Nephron (organoid): ENCODE measurements at regions not wholly inside any gene's neighbourhood (a gene's known extent, or its start where the extent isn't known, plus 50 kb on each side); places are given as distances from the start of the nearest gene placed in this dataset.

Experiments used
- H3K27ac Mint-ChIP-seq, 3 experiments: 2 replicates each; pipeline ENCODE4 v1.8.0; 2020; ENCODE audit warnings: mixed read lengths in 3 of 3, mild to moderate bottlenecking in 2 of 3, moderate library complexity in 1 of 3
- H3K27me3 Mint-ChIP-seq: 2 replicates; pipeline ENCODE4 v1.8.0; 2021; ENCODE audit warnings: low read depth, mild to moderate bottlenecking, moderate library complexity, mixed read lengths
- H3K36me3 Mint-ChIP-seq: 2 replicates; pipeline ENCODE4 v1.8.0; 2020; ENCODE audit warnings: low read depth, mixed read lengths
- H3K4me1 Mint-ChIP-seq: 2 replicates; pipeline ENCODE4 v1.8.0; 2020; ENCODE audit warnings: mixed read lengths
- H3K4me3 Mint-ChIP-seq, 3 experiments: 2 replicates each; pipeline ENCODE4 v1.8.0; 2020; ENCODE audit warnings: mild to moderate bottlenecking in 3 of 3, mixed read lengths in 3 of 3, moderate library complexity in 2 of 3
- H3K9me3 Mint-ChIP-seq: 2 replicates; pipeline ENCODE4 v1.8.0; 2020; ENCODE audit warnings: mixed read lengths
- CTCF ChIP-seq, 3 experiments: fragments of 200-600 bp; sonication (generic); IDR thresholded peaks; one replicate each; pipeline ENCODE4 v1.5.0; 2021; ENCODE audit warnings: antibody characterized with exemption in 3 of 3; ENCODE audit not compliant: unreplicated experiment in 3 of 3

GRCh38 chr13:56335775-56336174 lies 804.9 kb upstream of the PRR20A start:
- peaks cover 4% of the 10 kb centered on the region for H3K9me3 Mint-ChIP-seq
- H3K36me3 Mint-ChIP-seq, result no peaks in the 10 kb centered on the region
- no peak overlapping the region for H3K4me3 Mint-ChIP-seq
- no peak for TF ChIP-seq CTCF (IDR thresholded peaks at IDR 0.05; ENCODE audit: unreplicated experiment in 3 of 3)
- no peaks in the 10 kb centered on the region for H3K4me1 Mint-ChIP-seq
- H3K27me3 Mint-ChIP-seq, result no peaks in the 10 kb centered on the region
- H3K27ac Mint-ChIP-seq, result no peak overlapping the region

DNA sequence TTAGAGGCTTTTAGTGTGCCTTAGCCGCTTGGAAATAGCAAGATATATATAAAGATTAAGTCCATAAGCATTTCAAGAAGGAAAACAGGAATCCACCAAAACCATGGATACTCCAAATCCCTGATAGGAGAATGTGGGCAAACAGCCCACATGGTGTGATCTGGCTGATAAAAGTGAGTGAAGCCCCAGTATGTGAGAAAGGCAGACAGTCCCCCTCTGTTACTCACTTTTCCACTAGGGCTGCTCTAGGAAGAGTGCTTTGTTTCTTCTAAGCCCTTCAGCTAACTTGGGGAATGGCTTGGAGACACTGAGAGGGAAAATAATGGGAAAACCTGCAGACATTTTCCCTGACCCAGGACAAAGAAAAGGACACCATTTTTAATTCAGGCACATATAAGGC lies 802.3 kb upstream of the PRR20A start:
- Mint-ChIP-seq H3K4me3 (no peak overlapping the region), H3K9me3 (peaks cover 14% of the 10 kb centered on the region), H3K36me3 (no peaks in the 10 kb centered on the region), H3K27ac (no peak overlapping the region), H3K27me3 (no peaks in the 10 kb centered on the region), H3K4me1 (no peaks in the 10 kb centered on the region)
- TF ChIP-seq CTCF (IDR thresholded peaks at IDR 0.05; ENCODE audit: unreplicated experiment in 3 of 3), result no peak

- Mint-ChIP-seq H3K27me3 (no peaks in the 10 kb centered on the region), H3K9me3 (peaks cover 8% of the 10 kb centered on the region), H3K27ac (no peak overlapping the region), H3K36me3 (no peaks in the 10 kb centered on the region), H3K4me1 (no peaks in the 10 kb centered on the region), H3K4me3 (no peak overlapping the region)
- no peak for TF ChIP-seq CTCF (IDR thresholded peaks at IDR 0.05; ENCODE audit: unreplicated experiment in 3 of 3)
These were observed 793.7 kb upstream of the PRR20A start for GRCh38 chr13:56347014-56347413.

GRCh38 chr13:56349866-56350265 lies 790.9 kb upstream of the PRR20A start:
- no peaks in the 10 kb centered on the region for H3K9me3 Mint-ChIP-seq
- H3K36me3 Mint-ChIP-seq, result no peaks in the 10 kb centered on the region
- no peak overlapping the region for H3K4me3 Mint-ChIP-seq
- no peak overlapping the region for H3K27ac Mint-ChIP-seq
- no peaks in the 10 kb centered on the region for H3K27me3 Mint-ChIP-seq
- TF ChIP-seq CTCF (IDR thresholded peaks at IDR 0.05; ENCODE audit: unreplicated experiment in 3 of 3), result no peak
- H3K4me1 Mint-ChIP-seq, result no peaks in the 10 kb centered on the region

GRCh38 chr13:56351041-56351440 lies 789.7 kb upstream of the PRR20A start:
- Mint-ChIP-seq H3K36me3 (no peaks in the 10 kb centered on the region), H3K4me1 (no peaks in the 10 kb centered on the region), H3K9me3 (no peaks in the 10 kb centered on the region), H3K4me3 (no peak overlapping the region), H3K27ac (no peak overlapping the region), H3K27me3 (no peaks in the 10 kb centered on the region)
- TF ChIP-seq CTCF (IDR thresholded peaks at IDR 0.05; ENCODE audit: unreplicated experiment in 3 of 3), result no peak

- TF ChIP-seq CTCF (IDR thresholded peaks at IDR 0.05; ENCODE audit: unreplicated experiment in 3 of 3), result no peak
- H3K4me1 Mint-ChIP-seq, result no peaks in the 10 kb centered on the region
- H3K27me3 Mint-ChIP-seq, result no peaks in the 10 kb centered on the region
- H3K36me3 Mint-ChIP-seq, result no peaks in the 10 kb centered on the region
- H3K4me3 Mint-ChIP-seq, result no peak overlapping the region
- H3K9me3 Mint-ChIP-seq, result no peaks in the 10 kb centered on the region
- no peak overlapping the region for H3K27ac Mint-ChIP-seq
These were observed 788.4 kb upstream of the PRR20A start for GRCh38 chr13:56352361-56352760.
